Loucy (cell line): ENCODE measurements at regions not wholly inside any gene's neighbourhood (a gene's known extent, or its start where the extent isn't known, plus 50 kb on each side); places are given as distances from the start of the nearest gene placed in this dataset.

ENCODE experiments used
- H2AFZ ChIP-seq: fragments of 200-600 bp; sonication (generic); 2 replicates; pipeline ENCODE4 v1.6.0; 2016; ENCODE audit warnings: antibody characterized with exemption, mild to moderate bottlenecking, low read length, moderate library complexity
- H3F3A ChIP-seq: fragments of 200-600 bp; 2 replicates; pipeline ENCODE4 v1.6.0; 2016; ENCODE audit warnings: antibody characterized with exemption, low read depth, mild to moderate bottlenecking
- H3K27me3 ChIP-seq: fragments of 200-600 bp; sonication (generic); 2 replicates; pipeline ENCODE4 v1.6.1; 2014; ENCODE audit warnings: low read length, mild to moderate bottlenecking; ENCODE audit not compliant: insufficient read depth, poor library complexity, severe bottlenecking
- H3K36me3 ChIP-seq: fragments of 200-600 bp; sonication (generic); 2 replicates; pipeline ENCODE4 v1.6.1; 2016; ENCODE audit warnings: low read length; ENCODE audit not compliant: insufficient read depth
- H3K4me1 ChIP-seq: fragments of 200-600 bp; sonication (generic); 2 replicates; pipeline ENCODE4 v1.5.1; 2014; ENCODE audit warnings: low read length, mild to moderate bottlenecking; ENCODE audit not compliant: insufficient read depth, poor library complexity, severe bottlenecking
- H3K4me2 ChIP-seq: fragments of 200-600 bp; sonication (generic); 2 replicates; pipeline ENCODE4 v1.6.0; 2014; ENCODE audit warnings: antibody characterized with exemption, low read length, low read depth, mild to moderate bottlenecking; ENCODE audit not compliant: poor library complexity, severe bottlenecking
- H3K4me3 ChIP-seq: fragments of 200-600 bp; sonication (generic); 2 replicates; pipeline ENCODE4 v1.5.1; 2014; ENCODE audit warnings: low read length, mild to moderate bottlenecking, mixed read lengths; ENCODE audit not compliant: poor library complexity, severe bottlenecking
- H3K79me2 ChIP-seq: fragments of 200-600 bp; sonication (generic); 2 replicates; pipeline ENCODE4 v1.6.1; 2014; ENCODE audit warnings: low read length; ENCODE audit not compliant: insufficient read depth
- H3K9ac ChIP-seq: fragments of 200-600 bp; sonication (generic); 2 replicates; pipeline ENCODE4 v1.6.0; 2014; ENCODE audit warnings: mild to moderate bottlenecking, low read depth, low read length, moderate library complexity; ENCODE audit not compliant: poor library complexity, severe bottlenecking
- H3K9me2 ChIP-seq: fragments of 200-600 bp; sonication (generic); replicated peaks from 2 replicates; pipeline ENCODE4 v1.6.1; 2016; ENCODE audit warnings: low read depth, low read length, mixed read lengths
- H3K9me3 ChIP-seq: fragments of 200-600 bp; sonication (generic); 2 replicates; pipeline ENCODE4 v1.6.1; 2014; ENCODE audit warnings: mild to moderate bottlenecking, antibody characterized with exemption, low read length, low read depth; ENCODE audit not compliant: insufficient read depth
- H4K20me1 ChIP-seq: fragments of 200-600 bp; sonication (generic); 2 replicates; pipeline ENCODE4 v1.6.0; 2014; ENCODE audit warnings: antibody characterized with exemption, low read length, mild to moderate bottlenecking; ENCODE audit not compliant: insufficient read depth, poor library complexity, severe bottlenecking
- CTCF ChIP-seq: fragments of 200-600 bp; sonication (generic); conservative IDR thresholded peaks from 2 replicates; pipeline ENCODE4 v1.5.1; 2014; ENCODE audit warnings: mild to moderate bottlenecking, antibody characterized with exemption, low read length
- EZH2phosphoT487 ChIP-seq: fragments of 200-600 bp; IDR thresholded peaks from 2 replicates; pipeline ENCODE4 v1.6.1; 2018; ENCODE audit warnings: antibody characterized with exemption, mild to moderate bottlenecking, moderate library complexity, borderline replicate concordance

GRCh38 chr6:135578976-135579375, 81.4 kb upstream of the AHI1 start:
- H3F3A ChIP-seq, result no peaks in the 10 kb centered on the region
- H3K4me2 ChIP-seq, result no peak overlapping the region
- no peak overlapping the region for H2AFZ ChIP-seq
- TF ChIP-seq CTCF (no peak), EZH2phosphoT487 (no peak)
- no peaks in the 10 kb centered on the region for H3K36me3 ChIP-seq
- H3K9ac ChIP-seq, result no peak overlapping the region
- H3K4me3 ChIP-seq, result no peak overlapping the region
- no peaks in the 10 kb centered on the region for H3K9me3 ChIP-seq
- no peaks in the 10 kb centered on the region for H3K9me2 ChIP-seq
- H3K27me3 ChIP-seq, result no peaks in the 10 kb centered on the region
- no peaks in the 10 kb centered on the region for H3K79me2 ChIP-seq
- H4K20me1 ChIP-seq, result no peaks in the 10 kb centered on the region
- H3K4me1 ChIP-seq, result no peaks in the 10 kb centered on the region

DNA sequence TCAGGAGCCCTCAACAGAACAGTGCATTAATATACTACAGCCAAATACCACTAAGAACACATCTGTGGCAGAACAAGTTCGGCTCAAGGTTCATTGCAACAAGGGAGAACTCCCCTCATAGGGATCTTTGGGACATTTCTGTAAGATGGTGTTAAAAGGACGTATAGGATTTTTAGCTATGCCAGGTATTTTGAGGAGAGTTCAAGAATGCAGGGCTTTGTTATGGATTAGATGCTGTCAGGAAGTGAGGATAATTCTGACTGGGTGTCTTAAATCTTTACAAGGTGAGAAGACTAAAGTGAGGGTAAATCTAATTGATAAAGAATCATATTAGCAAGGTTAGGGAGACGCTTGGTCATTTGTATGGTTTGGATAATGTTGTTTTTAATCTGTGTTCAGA, 83.7 kb upstream of the AHI1 start:
- H3K9me3 ChIP-seq, result no peaks in the 10 kb centered on the region
- no peaks in the 10 kb centered on the region for H3K9me2 ChIP-seq
- no peak for TF ChIP-seq CTCF
- TF ChIP-seq EZH2phosphoT487, result no peak
- no peaks in the 10 kb centered on the region for H3F3A ChIP-seq
- H3K9ac ChIP-seq, result no peak overlapping the region
- no peaks in the 10 kb centered on the region for H3K79me2 ChIP-seq
- H3K4me3 ChIP-seq, result no peak overlapping the region
- no peaks in the 10 kb centered on the region for H3K27me3 ChIP-seq
- H2AFZ ChIP-seq, result no peak overlapping the region
- no peaks in the 10 kb centered on the region for H4K20me1 ChIP-seq
- no peaks in the 10 kb centered on the region for H3K36me3 ChIP-seq
- no peak overlapping the region for H3K4me2 ChIP-seq
- no peaks in the 10 kb centered on the region for H3K4me1 ChIP-seq

- Histone ChIP-seq H3K36me3 (no peaks in the 10 kb centered on the region), H3K9me2 (no peaks in the 10 kb centered on the region), H3K27me3 (no peaks in the 10 kb centered on the region), H3K9ac (no peak overlapping the region), H3K4me3 (no peak overlapping the region), H4K20me1 (no peaks in the 10 kb centered on the region), H3K4me1 (no peaks in the 10 kb centered on the region), H3K79me2 (no peaks in the 10 kb centered on the region), H2AFZ (no peak overlapping the region), H3K4me2 (no peak overlapping the region), H3F3A (no peaks in the 10 kb centered on the region), H3K9me3 (no peaks in the 10 kb centered on the region)
- TF ChIP-seq CTCF (no peak), EZH2phosphoT487 (no peak)
These were observed 85.8 kb upstream of the AHI1 start for GRCh38 chr6:135583256-135583761.
